ENCODE measurements at regions not wholly inside any gene's neighbourhood (a gene's known extent, or its start where the extent isn't known, plus 50 kb on each side); places are given as distances from the start of the nearest gene placed in this dataset.

DNA sequence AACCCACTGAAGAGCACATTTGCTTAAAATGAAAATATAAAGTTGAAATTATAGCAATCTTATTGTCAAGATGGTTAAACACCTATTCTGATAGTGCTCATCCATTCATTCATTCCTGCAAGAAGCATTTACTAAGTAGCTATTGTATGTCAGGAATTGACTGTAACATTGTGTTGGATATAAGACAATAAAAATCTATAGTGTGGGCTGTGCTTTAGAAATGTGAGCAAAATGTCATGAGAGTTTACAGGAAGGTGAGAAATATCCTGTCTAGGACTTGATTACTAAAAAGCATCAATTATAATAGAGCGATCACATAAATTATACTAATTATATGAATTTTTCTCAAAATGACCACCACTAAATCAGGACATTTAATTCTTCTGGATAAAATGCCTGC, 123.0 kb downstream of the HAO1 start:
- DNase-seq, result no peak

DNA sequence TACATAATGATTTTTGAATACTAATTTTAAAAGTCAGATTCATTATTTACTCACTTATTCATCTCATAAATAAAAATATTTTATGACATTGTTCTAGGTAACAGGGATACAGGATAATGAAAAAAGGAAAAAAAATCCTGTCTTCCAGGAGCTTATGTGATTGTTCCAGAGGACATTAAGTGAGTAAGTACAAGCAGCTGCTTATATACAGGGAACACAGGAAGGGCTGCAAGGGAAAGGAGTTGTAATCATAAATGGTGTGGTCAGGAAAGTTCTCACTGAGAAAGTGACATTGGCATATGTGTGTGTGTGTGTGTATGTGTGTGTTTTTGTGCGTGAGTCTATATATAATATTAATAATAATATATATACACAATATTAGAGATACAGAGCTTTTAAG, 121.8 kb downstream of the HAO1 start:
- no peak for DNase-seq

DNA sequence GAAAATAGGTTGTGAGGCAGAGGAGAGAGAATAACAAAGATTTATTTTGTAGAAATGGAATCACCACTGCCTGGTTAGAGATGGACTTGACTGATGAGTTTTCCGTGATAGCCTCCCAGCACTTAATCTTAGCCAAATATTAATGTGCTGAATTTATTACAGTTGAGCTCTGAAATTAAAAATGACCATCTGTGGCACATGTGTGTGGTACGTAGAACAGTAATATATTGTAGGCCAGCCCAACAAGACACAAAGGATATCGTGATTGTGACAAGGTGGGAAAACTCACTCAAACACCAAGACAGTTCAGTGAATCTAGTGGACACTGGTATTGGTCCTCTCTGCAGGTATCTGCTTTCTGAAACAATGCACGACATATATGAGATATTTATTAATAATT, 119.4 kb downstream of the HAO1 start:
- no peak for DNase-seq

DNA sequence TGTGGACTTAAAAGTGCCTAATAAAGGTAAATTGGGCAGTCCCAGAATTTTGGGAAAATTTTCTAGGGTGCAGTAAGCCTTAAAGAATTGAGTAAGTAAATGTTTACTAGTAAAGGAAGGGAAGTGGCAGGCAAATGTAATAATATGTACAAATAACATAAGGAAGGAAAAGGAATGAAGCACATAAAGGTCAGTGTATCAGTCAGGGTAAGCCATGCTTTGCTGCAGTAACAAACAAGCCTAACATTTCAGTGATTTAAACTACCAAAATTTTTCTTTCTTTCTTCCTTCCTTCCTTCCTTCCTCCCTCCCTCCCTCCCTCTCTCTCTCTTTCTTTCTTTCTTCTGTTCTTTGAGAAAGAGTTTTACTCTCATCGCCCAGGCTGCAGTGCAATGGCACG, 117.5 kb downstream of the HAO1 start:
- DNase-seq, result no peak

DNA sequence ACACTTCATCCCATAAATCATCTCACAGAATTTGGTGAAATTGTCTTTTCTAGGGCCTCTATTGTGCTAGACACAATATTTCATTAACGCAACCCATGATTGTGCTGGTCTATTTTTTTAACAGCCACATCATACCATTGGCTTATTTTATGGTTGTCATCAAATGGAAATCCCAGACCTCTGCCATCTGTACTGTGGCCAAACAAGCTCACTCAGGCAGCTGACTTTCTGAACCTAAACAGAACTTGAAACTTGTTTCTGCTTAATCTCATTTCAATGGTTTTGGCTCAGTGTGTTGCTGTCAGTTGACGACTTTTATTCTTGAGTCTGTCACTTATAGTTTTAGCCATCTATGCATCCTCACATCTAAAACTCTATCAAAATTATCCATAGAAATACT, 111.8 kb downstream of the HAO1 start:
- no peak for DNase-seq

- no peak for DNase-seq
Measured at GRCh38 chr20:7829031-7829430, 111.2 kb downstream of the HAO1 start.

- DNase-seq, result no peak
Measured at GRCh38 chr20:7829776-7830175, 110.5 kb downstream of the HAO1 start.
